B cell (primary cell): ENCODE measurements at regions not wholly inside any gene's neighbourhood (a gene's known extent, or its start where the extent isn't known, plus 50 kb on each side); places are given as distances from the start of the nearest gene placed in this dataset.

ENCODE experiments used
- ATAC-seq: fragments of 200-7000 bp; cut with Tn5 transposase; one replicate; pipeline ENCODE4 v1.10.0; 2021; ENCODE audit warnings: low read depth, mild to moderate bottlenecking, moderate number of reproducible peaks, moderate library complexity
- CTCF ChIA-PET: fragments of 350-600 bp; sonication (Branson Sonifier 250); formaldehyde crosslinking; loops from one replicate; lab custom pipeline; 2021; ENCODE audit warnings: antibody characterized with exemption, inconsistent platforms; lab: Charles Lee
- POLR2A ChIA-PET: fragments of 350-600 bp; sonication (Branson Sonifier 250); formaldehyde crosslinking; loops from one replicate; lab custom pipeline; 2021; ENCODE audit warnings: antibody characterized with exemption; lab: Charles Lee
- DNase-seq: peaks from one replicate; pipeline ENCODE4 v3.0.0; 2013
- H2AFZ ChIP-seq: 2 replicates; pipeline ENCODE4 v1.6.1; 2012; ENCODE audit warnings: mild to moderate bottlenecking, low read depth, low read length; ENCODE audit not compliant: insufficient read depth, poor library complexity, severe bottlenecking
- H3K27ac ChIP-seq, 2 donors: 1 replicate in 1 of 2; 2 replicates in 1 of 2; pipeline ENCODE4 v1.5.1; 2012 to 2013; ENCODE audit warnings: low read length in 2 of 2, mild to moderate bottlenecking in 2 of 2, moderate library complexity in 1 of 2
- H3K27me3 ChIP-seq, 4 experiments: fragments of 200-600 bp in 1 of 4; sonication (generic) in 1 of 4; replicated peaks in 1 of 4; 1 replicate in 2 of 4; 2 replicates in 2 of 4; pipeline versions ENCODE4 v1.6.1 to v1.7.0; 2013 to 2016; ENCODE audit warnings: low read length in 3 of 4, mild to moderate bottlenecking in 2 of 4, mixed read lengths in 1 of 4, moderate library complexity in 1 of 4; ENCODE audit not compliant: insufficient read depth in 4 of 4, control insufficient read depth in 3 of 4; ENCODE audit errors: control extremely low read depth in 1 of 4
- H3K36me3 ChIP-seq, 2 experiments: replicated peaks in 1 of 2; 1 replicate in 1 of 2; 2 replicates in 1 of 2; pipeline versions ENCODE4 v1.6.1 to v1.7.1; 2013; ENCODE audit warnings: low read length in 1 of 2; ENCODE audit not compliant: insufficient read depth in 2 of 2, control insufficient read depth in 1 of 2; ENCODE audit errors: control extremely low read depth in 1 of 2, extremely low read depth in 1 of 2
- H3K4me1 ChIP-seq, 2 donors: fragments of 200-600 bp in 1 of 2; sonication (generic) in 1 of 2; 1 replicate in 1 of 2; 2 replicates in 1 of 2; pipeline versions ENCODE4 v1.5.1 to v1.6.1; 2013 to 2017; ENCODE audit warnings: low read length in 2 of 2; ENCODE audit not compliant: control insufficient read depth in 2 of 2, insufficient read depth in 2 of 2
- H3K4me2 ChIP-seq: replicated peaks from 2 replicates; pipeline ENCODE3; 2012; ENCODE audit warnings: mild to moderate bottlenecking, low read depth, low read length; ENCODE audit not compliant: poor library complexity, severe bottlenecking
- H3K4me3 ChIP-seq, 5 experiments: fragments of 200-600 bp in 1 of 5; sonication (generic) in 1 of 5; 1 replicate in 3 of 5; 2 replicates in 2 of 5; pipeline versions ENCODE4 v1.5.1 to v1.7.0; 2011 to 2016; ENCODE audit warnings: low read length in 4 of 5, mild to moderate bottlenecking in 4 of 5, low read depth in 2 of 5, control low read depth in 1 of 5, moderate library complexity in 1 of 5; ENCODE audit not compliant: insufficient read depth in 1 of 5; ENCODE audit errors: control extremely low read depth in 1 of 5, extremely low read depth in 1 of 5
- H3K79me2 ChIP-seq: fragments of 200-600 bp; sonication (generic); one replicate; pipeline ENCODE4 v1.6.0; 2016; ENCODE audit warnings: low read length; ENCODE audit not compliant: control insufficient read depth, insufficient read depth
- H3K9ac ChIP-seq: fragments of 200-600 bp; sonication (generic); 2 replicates; pipeline ENCODE4 v1.6.1; 2017; ENCODE audit warnings: mild to moderate bottlenecking, low read length, moderate library complexity
- H3K9me3 ChIP-seq, 3 donors: one replicate each; pipeline versions ENCODE4 v1.6.1 to v1.7.1; 2013; ENCODE audit warnings: low read length in 2 of 3; ENCODE audit not compliant: control insufficient read depth in 2 of 3, insufficient read depth in 1 of 3; ENCODE audit errors: control extremely low read depth in 1 of 3
- H4K20me1 ChIP-seq: 2 replicates; pipeline ENCODE4 v1.6.0; 2012; ENCODE audit warnings: mild to moderate bottlenecking, low read length; ENCODE audit not compliant: insufficient read depth, control insufficient read depth, poor library complexity, severe bottlenecking
- H3K27ac Mint-ChIP-seq: one replicate; pipeline ENCODE4 v1.8.0; 2021; ENCODE audit warnings: mixed read lengths
- H3K27me3 Mint-ChIP-seq: one replicate; pipeline ENCODE4 v1.8.0; 2021; ENCODE audit warnings: mixed read lengths
- H3K4me1 Mint-ChIP-seq: one replicate; pipeline ENCODE4 v1.8.0; 2021; ENCODE audit warnings: mixed read lengths
- H3K4me3 Mint-ChIP-seq: one replicate; pipeline ENCODE4 v1.8.0; 2021; ENCODE audit warnings: mixed read lengths
- H3K9me3 Mint-ChIP-seq: one replicate; pipeline ENCODE4 v1.8.0; 2022; ENCODE audit warnings: mixed read lengths; ENCODE audit not compliant: insufficient read depth
- EZH2 ChIP-seq: IDR thresholded peaks from 2 replicates; pipeline ENCODE4 v1.6.1; 2012; ENCODE audit warnings: borderline replicate concordance, low read depth, mild to moderate bottlenecking, moderate library complexity, low read length; ENCODE audit not compliant: insufficient read depth, poor library complexity, severe bottlenecking
- WGBS: methylation state at CpG from one replicate; pipeline ENCODE4 v1.1.5; 2013; ENCODE audit warnings: missing lambda C conversion rate; ENCODE audit not compliant: insufficient coverage; 5-methylcytosine and 5-hydroxymethylcytosine counted together
- intact Hi-C: fragments of 100-400 bp; cut with micrococcal nuclease; formaldehyde crosslinking; loops from one replicate; pipeline ENCODE4 v1.10.0; 2022
- TF ChIP-seq, protein P1 (sequence below): fragments of 200-600 bp; IDR thresholded peaks from one replicate; pipeline ENCODE4 v1.8.0; 2022; ENCODE audit warnings: antibody characterized with exemption, mild to moderate bottlenecking

DNA sequence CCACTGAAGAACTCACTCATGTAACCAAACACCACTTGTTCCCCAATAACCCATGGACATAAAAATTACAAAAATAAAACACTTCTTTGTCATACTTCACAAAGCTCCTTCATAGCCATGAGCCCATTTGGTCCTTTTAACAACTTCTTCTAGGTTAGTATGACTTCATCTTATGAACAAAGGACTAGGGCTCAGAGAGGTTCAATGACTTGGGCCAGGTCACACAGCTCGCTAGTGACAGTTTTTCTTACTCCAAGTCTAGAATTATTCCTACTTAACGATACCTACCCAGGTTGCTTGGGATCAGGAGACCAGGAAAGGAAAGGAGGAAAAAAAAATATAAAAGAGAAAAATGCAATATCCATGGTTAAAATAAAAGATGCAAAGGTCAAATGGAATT is 353.4 kb downstream of the SOX9 start:
- H3K4me2 ChIP-seq: no peak overlapping the region

DNA sequence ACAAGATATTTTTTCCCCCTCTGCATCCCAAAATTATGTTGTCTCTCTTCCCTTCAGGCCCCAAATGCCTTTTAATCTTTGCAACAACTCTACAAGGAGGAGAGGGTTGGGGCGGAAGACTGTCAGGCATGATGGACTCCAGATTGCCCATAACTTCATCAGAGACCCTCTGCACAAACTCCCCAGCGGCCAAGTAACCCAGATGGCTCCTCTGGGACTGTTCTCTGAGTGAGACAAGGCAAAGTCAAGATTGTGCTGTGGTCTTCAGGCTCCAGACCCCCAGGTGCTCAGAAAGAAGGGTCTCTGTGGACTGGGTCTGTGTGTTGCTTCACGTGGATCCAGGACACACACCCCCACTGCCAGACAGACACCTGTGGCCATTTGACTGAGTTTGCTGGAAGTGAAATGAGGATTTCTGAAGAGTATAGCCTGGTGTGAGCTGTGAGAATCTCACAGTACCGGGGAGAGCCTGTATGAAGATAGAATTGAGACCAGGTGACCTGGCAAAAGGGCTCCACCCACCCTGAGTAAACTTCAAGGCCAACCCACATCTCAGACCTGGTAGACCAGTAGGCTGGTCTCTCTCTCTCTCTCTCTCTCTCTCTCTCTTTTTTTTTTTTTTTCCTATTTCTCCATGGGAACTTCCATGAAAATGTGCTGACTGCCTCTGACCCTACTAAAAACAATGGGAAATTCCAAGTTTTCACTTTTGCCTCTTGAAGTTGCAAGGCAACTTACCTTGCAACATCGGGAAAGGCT is 354.1 kb downstream of the SOX9 start:
- no peaks in the 10 kb centered on the region for H4K20me1 ChIP-seq
- H2AFZ ChIP-seq: no peak overlapping the region
- ATAC-seq: no peak
- Mint-ChIP-seq H3K4me1 (no peaks in the 10 kb centered on the region), H3K27ac (no peak overlapping the region), H3K4me3 (no peak overlapping the region), H3K27me3 (peaks cover 13% of the 10 kb centered on the region), H3K9me3 (peaks cover 4% of the 10 kb centered on the region)
- 40% methylated on average over 1 of the region's 5 CpGs for WGBS
- ChIA-PET CTCF (no interaction called here), POLR2A (no interaction called here)
- intact Hi-C loops: no loop called here
- no peak overlapping the region for H3K9ac ChIP-seq
- peaks cover 0 to 5% (median 0%) of the 10 kb centered on the region in 4 experiments for H3K27me3 ChIP-seq
- H3K9me3 ChIP-seq: peaks cover 0 to 14% (median 0%) of the 10 kb centered on the region in 3 donors
- H3K79me2 ChIP-seq: no peaks in the 10 kb centered on the region
- no peak for DNase-seq
- TF ChIP-seq, protein P1, sequence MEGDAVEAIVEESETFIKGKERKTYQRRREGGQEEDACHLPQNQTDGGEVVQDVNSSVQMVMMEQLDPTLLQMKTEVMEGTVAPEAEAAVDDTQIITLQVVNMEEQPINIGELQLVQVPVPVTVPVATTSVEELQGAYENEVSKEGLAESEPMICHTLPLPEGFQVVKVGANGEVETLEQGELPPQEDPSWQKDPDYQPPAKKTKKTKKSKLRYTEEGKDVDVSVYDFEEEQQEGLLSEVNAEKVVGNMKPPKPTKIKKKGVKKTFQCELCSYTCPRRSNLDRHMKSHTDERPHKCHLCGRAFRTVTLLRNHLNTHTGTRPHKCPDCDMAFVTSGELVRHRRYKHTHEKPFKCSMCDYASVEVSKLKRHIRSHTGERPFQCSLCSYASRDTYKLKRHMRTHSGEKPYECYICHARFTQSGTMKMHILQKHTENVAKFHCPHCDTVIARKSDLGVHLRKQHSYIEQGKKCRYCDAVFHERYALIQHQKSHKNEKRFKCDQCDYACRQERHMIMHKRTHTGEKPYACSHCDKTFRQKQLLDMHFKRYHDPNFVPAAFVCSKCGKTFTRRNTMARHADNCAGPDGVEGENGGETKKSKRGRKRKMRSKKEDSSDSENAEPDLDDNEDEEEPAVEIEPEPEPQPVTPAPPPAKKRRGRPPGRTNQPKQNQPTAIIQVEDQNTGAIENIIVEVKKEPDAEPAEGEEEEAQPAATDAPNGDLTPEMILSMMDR: no peak
- no peak for TF ChIP-seq EZH2
- no peak overlapping the region for H3K4me3 ChIP-seq
- H3K27ac ChIP-seq: no peak overlapping the region
- no peaks in the 10 kb centered on the region for H3K36me3 ChIP-seq
- no peak overlapping the region for H3K4me2 ChIP-seq
- H3K4me1 ChIP-seq: no peaks in the 10 kb centered on the region

More for the DNA sequence above, 353.4 kb downstream of the SOX9 start:
- Mint-ChIP-seq H3K4me3 (no peak overlapping the region), H3K27me3 (peaks cover 13% of the 10 kb centered on the region), H3K4me1 (no peaks in the 10 kb centered on the region), H3K9me3 (peaks cover 4% of the 10 kb centered on the region), H3K27ac (no peak overlapping the region)
- no peaks in the 10 kb centered on the region for H3K4me1 ChIP-seq
- H3K27me3 ChIP-seq: peaks cover 0 to 5% (median 0%) of the 10 kb centered on the region in 4 experiments
- H3K27ac ChIP-seq: no peak overlapping the region
- intact Hi-C loops: no loop called here
- H4K20me1 ChIP-seq: no peaks in the 10 kb centered on the region
- H3K9me3 ChIP-seq: peaks cover 0 to 14% (median 0%) of the 10 kb centered on the region in 3 donors
- no peaks in the 10 kb centered on the region for H3K36me3 ChIP-seq
- no peak overlapping the region for H2AFZ ChIP-seq
- H3K9ac ChIP-seq: no peak overlapping the region
- no peaks in the 10 kb centered on the region for H3K79me2 ChIP-seq
- TF ChIP-seq, protein P1: no peak
- TF ChIP-seq EZH2: no peak
- no peak for ATAC-seq
- H3K4me3 ChIP-seq: no peak overlapping the region
- no CpG with 5 or more reads among the region's 2 CpGs for WGBS
- ChIA-PET CTCF (no interaction called here), POLR2A (no interaction called here)
- DNase-seq: no peak
